ENCODE measurements at regions not wholly inside any gene's neighbourhood (a gene's known extent, or its start where the extent isn't known, plus 50 kb on each side); places are given as distances from the start of the nearest gene placed in this dataset.

GRCh38 chr18:40583671-40584070 is 1371.4 kb upstream of the PIK3C3 start:
- no peak for DNase-seq

DNA sequence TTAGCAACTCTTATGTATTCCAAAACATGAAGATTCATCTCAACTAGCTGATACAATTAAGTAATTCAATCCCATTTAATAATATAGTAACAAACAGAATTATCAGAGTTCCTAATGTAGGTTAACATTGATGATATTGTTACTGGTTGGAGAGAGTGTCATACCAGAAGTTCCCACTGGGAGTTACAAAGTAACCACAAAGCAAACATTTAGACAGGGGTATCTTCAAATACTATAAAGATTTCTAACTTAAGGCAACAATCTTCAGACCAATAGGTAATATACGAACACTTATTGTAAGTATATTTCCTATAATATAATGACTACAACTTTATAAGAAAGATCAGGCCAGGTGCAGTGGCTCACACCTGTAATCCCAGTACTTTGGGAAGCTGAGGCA is 1372.9 kb upstream of the PIK3C3 start:
- no peak for DNase-seq

GRCh38 chr18:40577981-40578365 is 1377.1 kb upstream of the PIK3C3 start:
- DNase-seq: no peak

- no peak for DNase-seq
Observed at GRCh38 chr18:40577239-40577980, 1377.6 kb upstream of the PIK3C3 start.

DNA sequence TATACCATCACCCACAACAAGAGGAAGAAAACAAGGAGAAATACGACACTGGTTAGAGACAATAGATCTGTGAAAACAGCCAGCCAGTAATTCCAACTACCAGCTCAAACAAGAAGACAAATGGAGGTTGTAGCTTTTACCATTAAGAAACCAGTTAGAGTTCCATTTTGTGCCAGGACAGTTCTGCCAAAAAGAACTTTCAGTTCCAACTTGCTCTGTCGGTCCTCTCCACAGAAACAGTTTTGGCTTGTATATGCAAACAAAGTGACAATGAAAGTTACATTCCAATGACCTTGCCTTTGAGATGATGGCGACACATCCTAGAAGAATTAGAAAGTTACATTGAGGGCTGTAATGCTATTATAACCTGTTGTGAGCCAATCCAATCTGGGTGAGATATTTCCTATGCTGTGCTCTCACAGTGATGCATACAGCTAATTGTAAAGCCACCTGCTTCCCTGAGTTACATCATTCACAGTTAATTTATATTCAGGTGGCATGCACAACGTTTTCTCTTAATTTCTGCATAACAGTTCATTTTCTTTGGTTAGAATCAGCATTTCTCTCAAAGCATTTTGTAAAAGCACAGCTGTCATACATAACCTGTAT is 1378.4 kb upstream of the PIK3C3 start:
- no peak for DNase-seq

- no peak for DNase-seq
Observed at GRCh38 chr18:40570615-40571014, 1384.4 kb upstream of the PIK3C3 start.

DNA sequence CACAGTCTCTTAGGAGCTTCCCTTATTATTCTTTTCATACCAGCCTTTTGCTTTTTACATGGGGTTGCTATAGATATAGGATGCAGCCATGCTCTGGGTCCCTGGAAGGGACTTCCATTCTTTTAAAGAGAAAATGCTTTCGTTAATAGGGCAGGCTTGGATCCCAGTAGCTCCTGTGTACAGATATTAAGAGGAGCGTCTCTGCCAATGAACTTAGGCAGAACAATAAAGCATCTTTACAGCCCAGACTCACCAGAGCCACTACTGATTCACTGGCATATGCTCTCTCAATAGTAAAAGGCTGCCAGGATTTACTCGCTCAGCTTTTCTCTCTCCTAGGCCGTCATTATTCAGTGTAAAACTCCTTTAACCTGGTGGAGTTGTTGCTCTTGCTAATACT is 1385.4 kb upstream of the PIK3C3 start:
- no peak for DNase-seq

GRCh38 chr18:40566510-40566844 is 1388.6 kb upstream of the PIK3C3 start:
- DNase-seq: no peak

- DNase-seq: no peak
Observed at GRCh38 chr18:40565805-40566509, 1389.1 kb upstream of the PIK3C3 start.

- DNase-seq: no peak
Observed at GRCh38 chr18:40559556-40559955, 1395.5 kb upstream of the PIK3C3 start.

GRCh38 chr18:40558706-40559392 is 1396.2 kb upstream of the PIK3C3 start:
- DNase-seq: no peak

DNA sequence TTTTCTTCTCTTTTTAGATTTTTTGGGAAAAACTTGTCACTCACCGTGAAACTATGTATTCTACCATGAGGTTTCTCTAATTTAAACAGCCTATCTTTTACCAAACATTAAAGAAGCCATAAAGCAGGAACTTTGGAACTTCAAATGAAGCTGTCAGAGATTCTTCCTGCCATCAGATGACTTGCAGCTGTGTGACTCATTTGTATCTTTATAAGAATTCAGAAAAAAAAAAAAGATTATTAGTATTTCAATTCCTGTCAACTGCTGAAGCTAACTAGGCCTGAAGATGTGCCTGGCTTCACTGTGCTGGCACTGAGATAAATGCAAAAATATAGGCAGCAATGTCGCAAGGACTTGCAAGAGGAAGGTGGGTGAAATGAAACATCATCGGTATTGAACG is 1399.1 kb upstream of the PIK3C3 start:
- no peak for DNase-seq

GRCh38 chr18:40553029-40553428 is 1402.0 kb upstream of the PIK3C3 start:
- no peak for DNase-seq

GRCh38 chr18:40546875-40547274 is 1408.2 kb upstream of the PIK3C3 start:
- DNase-seq: no peak

DNA sequence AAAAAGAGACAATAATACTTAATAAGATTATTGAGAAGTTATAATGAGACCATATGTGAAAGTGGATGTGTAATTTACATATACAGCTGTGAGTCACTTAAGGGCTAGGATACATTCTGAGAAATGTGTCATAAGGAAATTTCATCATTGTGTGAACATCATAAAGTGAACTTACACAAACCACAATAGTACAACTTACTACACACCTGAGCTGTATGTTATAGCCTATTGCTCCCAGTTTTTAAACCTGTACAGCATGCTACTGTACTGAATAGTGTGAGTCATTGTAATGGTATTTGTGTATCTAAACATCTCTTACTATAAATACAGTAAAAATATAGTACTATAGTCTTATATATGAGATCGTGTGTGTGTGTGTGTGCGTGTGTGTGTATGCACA is 1420.3 kb upstream of the PIK3C3 start:
- DNase-seq: no peak

- DNase-seq: no peak
Observed at GRCh38 chr18:40532046-40532445, 1423.0 kb upstream of the PIK3C3 start.

- no peak for DNase-seq
Observed at GRCh38 chr18:40531051-40531450, 1424.0 kb upstream of the PIK3C3 start.

GRCh38 chr18:40529478-40529877 is 1425.6 kb upstream of the PIK3C3 start:
- DNase-seq: no peak

GRCh38 chr18:40524881-40525280 is 1430.2 kb upstream of the PIK3C3 start:
- no peak for DNase-seq

GRCh38 chr18:40523287-40523686 is 1431.7 kb upstream of the PIK3C3 start:
- DNase-seq: no peak

GRCh38 chr18:40501026-40501425 is 1454.0 kb upstream of the PIK3C3 start:
- no peak for DNase-seq

GRCh38 chr18:40494603-40495002 is 1460.4 kb upstream of the PIK3C3 start:
- no peak for DNase-seq

DNA sequence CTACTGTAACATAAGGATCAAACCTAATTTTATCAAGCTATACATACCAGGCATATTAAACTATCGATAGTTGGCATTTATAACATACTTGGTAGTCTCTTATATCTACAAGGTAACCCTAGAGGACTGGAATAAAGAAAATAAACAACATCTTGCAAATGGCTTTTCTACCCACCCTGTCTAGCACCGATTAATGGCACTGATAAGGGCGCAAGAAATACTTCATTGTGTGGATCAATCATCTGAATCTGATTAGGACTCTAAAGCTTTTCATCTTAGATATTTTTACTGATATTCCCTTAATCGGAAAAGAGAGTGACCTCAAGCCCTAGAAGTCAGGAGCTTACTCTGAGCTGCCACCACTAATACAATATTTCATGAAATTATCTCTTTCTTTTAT is 1461.7 kb upstream of the PIK3C3 start:
- DNase-seq: no peak

GRCh38 chr18:40489301-40489700 is 1465.7 kb upstream of the PIK3C3 start:
- DNase-seq: no peak

Measured in NCI-H1092 treated with DMSO at 0.1 percent for 48 hours (cell line).